ENCODE measurements at regions not wholly inside any gene's neighbourhood (a gene's known extent, or its start where the extent isn't known, plus 50 kb on each side); places are given as distances from the start of the nearest gene placed in this dataset.

DNA sequence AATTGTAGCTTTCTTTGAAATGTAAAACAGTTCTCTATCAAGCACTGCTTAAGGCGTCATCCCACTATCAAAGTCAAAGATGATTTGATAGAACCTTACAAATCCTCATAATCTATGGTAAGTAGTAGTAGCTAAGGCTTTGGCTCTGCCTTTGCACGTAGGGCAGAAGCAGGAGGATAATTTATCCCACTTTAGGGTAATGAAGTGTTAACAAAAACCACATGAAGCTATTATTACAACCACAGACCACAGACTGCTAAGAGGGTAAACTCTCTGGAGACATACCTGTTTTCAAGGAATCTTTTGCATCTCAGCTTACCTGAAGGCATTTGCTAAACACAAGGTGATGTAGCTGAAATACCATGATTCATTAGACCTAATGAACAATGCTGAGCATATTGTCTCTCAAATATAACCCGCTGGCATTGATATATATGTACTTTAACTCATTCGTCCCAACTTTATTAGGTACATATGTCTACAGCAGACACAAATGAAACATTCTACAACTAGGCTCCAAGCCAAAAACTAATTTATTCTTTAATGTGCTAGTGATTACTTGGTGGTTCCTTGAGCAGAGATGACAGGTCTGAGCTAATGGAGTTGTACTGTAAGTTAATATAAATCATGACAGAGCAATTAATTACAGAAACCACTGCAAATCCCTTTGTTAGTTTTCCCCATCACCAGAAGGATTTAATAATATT is 368.8 kb downstream of the ETNK1 start:
- no peak for DNase-seq

DNA sequence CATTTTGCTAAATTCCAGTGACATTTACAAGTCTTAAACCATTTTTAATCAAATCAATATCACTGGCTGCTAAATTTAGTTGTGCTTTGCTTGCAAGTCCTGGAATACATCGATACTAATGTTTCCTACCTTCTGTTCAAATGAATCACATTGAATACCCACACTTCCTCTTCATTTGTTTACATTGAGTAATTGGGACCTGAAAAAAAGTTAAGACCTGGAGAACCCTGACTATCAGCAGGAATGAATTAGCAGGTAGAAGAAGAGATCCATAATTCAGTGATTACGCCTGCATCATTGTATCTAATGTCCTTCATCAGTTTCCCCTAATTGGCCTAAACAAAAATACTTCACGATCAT is 369.3 kb downstream of the ETNK1 start:
- no peak for DNase-seq

DNA sequence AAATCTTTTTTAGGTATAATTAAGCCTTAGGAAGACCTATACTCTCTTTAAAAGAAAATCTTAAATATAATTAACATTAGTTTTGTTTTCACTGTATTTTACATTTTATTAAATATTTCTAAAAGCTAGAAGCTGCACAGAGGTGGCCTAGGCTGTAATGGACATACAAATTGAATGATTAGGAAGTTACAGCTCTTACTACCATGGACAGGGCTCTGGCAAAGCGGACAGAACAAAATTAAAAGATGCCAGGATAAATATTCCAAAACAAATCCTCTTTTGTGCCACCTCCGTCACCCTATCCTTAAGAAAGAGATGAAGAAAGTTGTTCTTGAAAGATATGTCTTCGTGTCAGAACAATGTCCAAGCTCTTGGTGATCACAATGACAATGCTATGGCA is 376.5 kb downstream of the ETNK1 start:
- DNase-seq = no peak

DNA sequence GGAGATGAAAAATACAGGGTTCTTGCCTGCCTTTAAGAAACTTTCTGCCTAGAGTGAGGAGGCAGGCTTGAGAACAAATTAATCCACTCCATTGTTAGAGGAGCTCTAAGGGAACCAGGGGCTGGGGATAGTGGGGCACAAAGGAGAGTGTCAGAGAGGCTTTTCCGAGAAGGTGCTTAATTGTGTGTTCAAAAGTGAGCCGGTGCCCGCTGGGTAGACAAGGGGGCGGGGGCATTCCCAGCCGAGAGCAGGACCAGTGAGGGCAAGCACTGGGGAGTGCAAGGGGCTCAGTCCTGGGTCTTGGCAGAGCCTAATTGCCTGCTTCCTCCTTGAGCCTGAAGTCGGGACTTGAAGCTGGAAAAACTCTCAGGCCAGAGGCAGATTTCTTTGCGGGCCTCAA is 377.4 kb downstream of the ETNK1 start:
- DNase-seq = no peak

DNA sequence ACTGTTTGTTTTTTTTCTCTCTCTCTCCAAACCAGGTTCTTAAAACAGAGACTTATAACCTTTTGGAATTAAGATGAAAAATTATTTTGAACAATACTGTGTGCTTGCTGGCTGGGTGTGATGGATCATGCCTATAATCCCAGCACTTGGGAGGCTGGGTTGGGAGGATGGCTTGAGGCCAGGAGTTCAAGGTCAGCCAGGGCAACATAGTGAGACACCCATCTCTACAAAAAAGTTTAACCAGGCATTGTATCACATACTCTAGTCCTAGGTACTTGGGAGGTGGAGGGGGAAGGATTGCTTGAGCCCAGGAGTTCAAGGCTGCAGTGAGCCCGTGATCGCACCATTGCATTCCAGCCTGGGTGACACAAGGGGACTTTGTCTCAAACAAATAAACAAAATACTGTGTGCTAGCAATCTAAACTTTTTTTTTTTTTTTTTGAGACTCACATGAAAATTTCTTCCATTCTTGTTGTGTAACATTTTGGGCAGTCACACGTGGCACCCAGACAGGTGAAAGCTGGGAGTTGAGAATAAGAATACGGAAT is 379.6 kb downstream of the ETNK1 start:
- DNase-seq = no peak

DNA sequence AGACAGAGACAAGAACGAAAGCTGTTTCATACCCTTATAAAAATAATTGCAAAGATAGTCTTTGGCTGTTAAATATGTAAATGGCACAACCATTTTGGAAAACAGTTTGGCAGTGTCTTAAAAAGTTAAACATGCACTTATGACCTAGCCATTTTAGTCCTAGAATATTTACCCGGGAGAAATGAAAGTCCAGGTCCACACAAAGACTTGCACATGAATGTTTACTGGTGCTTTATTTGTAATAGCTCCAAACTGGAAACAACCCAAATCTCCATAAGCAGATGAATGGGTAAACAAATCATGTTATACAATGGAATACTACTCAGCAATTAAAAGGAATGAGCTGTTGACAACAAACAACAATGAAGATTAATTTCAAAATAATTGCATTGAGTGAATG is 380.4 kb downstream of the ETNK1 start:
- DNase-seq = no peak

DNA sequence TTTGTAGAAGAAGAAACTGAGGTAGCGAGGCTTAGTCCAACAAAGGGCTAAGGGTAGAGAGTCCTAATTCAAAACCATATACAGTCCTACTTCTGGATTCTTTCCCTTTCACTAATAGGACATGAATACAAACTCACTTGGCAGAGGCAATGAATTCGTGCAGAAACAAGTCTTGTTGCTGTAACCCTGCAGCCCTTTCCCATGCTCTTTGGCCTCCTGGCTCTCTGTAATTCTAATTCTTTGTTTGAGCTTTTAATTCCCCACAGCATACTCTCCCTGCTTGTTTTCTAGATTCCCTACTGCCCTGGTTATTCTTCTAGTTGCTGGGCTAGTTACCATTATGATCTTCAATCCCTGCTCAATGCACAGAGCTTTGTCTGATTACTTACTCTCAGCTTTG is 381.4 kb downstream of the ETNK1 start:
- DNase-seq = no peak

DNA sequence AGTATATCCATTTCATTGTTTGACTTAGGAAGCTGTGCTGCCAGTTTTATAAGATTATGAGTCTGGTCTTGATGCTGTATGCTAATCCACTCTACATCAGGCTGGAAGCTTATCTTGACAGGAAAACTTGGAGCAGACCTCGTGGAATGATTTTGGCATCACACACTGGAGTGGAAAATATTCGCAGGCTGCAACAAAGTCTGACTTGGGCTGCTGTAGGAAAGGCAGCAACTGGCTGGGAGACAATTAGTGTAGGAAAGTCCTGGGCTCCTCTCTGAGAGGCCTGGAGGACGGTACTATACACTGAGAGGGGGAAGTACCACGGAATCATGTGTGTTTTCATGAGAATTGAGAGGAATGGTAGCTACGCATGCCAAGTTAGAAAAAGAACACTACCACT is 383.7 kb downstream of the ETNK1 start:
- no peak for DNase-seq

DNA sequence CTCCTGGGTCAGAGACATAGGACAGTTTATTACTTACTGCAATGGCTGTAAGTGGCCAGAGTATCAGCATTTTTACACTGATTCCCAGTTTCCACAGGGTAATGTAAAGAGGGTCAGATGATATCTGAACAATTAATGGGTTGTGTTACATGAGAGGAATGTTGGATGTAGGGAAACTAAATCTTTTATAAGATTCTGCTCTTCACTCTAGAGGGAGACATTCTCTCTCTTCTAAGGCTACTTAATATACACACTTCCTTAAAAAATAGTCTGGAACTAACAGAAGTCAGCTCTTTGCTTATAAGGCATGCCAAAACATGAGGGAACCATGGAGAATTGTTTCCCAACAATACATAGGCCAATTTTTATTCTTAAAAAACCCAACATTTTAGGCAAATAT is 389.8 kb downstream of the ETNK1 start:
- no peak for DNase-seq

DNA sequence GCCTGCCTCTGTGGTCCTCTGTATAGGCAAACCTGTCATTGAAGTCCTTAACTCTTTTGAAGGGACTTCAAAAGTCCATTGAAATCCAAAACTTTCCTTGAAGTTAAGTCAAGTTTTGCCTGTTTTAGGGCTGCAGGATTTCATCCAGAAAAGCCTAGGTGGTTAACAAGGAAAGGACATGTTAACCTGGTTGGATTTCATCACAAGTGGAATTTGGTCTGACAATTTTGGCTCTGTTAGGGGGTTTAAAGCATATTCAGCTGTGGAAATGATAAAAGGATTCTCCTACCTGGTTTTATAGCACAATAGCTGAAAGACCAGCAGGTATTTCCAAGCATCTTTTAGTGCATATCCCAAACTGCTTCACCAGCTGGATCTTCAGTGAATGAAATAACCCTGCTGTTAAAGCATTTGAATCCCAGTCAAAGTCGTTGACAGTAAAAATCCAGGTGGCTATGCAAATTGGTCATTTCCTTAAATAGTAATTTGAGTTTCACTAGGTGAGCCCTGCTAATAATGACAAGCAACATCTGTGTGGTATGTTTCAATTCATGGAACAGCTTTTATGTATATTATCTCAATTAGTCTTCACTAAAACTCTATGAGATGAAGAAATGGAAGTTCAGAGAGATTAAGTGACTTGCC is 400.5 kb downstream of the ETNK1 start:
- DNase-seq = no peak

DNA sequence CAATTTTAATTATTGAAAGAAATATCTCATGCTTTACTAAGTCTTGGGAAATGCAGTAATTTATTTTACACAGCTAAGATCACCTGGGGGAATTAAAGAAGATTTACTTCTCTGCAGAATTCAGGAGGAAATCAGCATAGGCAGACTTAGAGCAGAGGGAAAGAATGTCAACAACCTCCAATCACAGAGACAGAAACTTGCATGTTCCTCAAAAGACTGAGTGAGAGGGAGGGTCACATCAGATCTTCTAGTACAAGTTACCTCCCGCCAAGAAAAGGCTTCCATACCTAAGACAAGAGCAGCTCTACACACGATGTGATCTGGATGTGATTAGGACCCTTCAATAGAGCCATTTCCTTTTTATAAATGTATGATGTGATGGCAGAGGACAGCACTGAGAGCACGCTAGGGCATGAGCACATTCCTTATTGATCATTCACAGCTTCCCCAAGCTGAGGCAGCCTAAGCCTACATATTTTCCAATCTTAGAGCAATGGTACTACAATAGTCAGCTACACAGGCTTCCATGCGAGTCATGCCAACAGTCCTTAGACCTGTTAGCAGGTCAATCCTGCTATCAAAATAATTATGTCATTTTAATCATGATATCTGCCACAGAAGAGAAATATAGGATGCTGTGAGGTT is 403.3 kb downstream of the ETNK1 start:
- DNase-seq = no peak

DNA sequence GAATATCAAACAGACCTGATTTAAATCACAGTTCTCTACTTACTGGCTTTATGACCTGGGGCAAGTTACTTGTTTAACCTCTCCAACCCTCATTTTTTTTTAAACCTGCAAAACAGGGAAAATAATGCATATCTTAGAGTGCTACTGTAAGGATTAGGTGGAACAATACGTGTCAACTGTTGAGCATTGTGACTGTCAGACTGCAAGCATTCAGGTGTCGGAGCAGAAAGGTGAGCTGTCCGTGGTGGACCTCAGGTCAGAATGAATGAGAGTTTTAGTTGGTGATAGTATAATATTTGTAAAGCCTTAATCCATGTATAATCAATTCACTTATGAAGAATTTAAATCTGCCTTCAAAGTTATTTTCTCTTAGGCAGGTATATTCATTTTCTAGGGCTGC is 404.2 kb downstream of the ETNK1 start:
- no peak for DNase-seq

DNA sequence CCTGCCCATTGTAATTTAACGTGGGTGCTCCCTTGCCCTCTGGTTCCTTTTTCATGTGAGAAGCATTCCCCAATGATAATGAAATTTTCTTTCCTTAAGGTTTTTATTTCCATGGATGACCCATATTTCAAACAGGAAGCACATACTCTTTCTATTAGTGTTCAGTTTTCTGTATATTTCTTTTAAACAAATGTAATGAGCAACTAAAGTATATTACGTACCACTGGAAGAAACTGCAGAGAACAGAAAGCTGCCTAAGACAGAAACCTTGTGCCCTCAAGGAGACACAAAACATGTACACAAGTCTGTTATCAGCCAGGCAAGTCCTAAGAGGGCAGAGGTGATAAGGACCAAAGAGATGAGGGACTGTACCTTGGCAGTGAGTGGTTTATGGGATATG is 414.9 kb downstream of the ETNK1 start:
- DNase-seq = no peak

DNA sequence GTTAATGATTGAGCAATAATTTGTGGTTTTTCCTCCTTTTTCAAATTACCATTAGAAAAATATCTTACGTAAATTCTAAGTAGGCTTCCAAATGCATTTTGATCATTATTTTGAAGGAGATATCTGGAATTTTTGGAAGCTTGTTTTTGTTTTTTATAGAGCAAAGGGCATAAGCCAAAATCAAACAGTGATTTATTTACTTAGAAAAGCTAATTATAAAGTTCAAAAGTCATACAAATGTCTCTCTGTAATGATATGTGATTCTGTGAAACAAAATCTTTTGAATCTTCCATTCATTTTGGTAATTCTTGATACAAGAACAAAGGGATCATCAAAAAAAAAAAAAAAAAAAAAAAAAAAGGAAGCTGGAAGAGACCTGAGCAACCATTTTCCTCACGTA is 416.8 kb downstream of the ETNK1 start:
- no peak for DNase-seq

DNA sequence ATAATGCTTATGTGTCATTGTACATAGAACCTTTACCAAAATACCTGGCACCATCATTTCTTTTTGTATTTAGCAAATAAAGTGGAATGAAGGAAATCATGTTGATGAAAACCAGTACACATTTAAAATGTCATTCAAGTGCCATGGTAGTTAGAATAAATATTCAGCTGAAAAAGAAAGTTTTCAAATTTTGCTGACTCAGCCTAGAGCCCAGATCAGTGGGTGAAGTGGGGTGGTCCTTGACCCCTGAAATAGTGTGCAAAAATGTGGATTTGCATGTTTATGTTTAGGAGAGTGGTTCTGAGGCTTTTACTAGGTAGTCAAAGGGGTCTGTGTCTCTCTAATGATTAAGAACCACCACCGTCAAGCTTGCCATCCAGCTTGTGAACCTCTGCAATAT is 418.7 kb downstream of the ETNK1 start:
- DNase-seq = no peak

DNA sequence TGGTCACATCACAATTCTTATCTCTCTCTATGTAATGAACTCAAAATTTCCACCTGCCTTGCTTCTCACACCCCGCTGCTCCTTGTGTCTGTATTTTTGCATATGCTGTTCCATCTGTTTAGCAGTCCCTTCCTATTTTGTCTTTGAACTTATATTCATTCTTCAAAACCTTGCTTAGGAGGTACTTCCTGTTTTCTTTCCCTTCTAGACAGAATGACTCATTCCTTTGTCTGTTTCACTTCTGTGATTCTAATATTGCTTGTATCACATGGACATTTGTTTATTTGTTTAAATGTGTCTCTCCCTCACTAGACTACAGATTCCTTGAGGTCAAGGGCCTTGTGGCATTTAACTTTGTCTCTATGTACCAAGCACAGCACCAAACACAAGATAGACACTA is 424.2 kb downstream of the ETNK1 start:
- peak; percentile 16 to 38 for DNase-seq

DNA sequence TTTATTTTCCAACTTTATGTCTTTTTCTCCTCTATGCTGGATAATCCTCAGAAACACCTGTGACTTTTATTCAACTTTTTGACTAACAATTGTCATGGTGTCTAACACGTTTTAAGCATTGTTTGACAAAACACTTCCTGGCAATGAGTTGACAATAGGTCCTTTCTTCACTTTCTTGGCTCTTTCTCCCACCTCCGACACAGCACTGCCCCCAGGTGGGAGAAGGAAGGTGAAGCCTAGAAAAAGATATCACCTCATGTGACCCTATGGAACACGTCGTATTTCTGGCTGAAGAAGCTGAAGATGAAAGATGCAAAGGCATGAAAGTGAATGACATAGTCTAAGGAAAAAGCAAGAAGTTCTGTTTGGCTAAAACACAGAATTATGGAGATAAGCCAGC is 430.0 kb downstream of the ETNK1 start:
- DNase-seq = no peak

DNA sequence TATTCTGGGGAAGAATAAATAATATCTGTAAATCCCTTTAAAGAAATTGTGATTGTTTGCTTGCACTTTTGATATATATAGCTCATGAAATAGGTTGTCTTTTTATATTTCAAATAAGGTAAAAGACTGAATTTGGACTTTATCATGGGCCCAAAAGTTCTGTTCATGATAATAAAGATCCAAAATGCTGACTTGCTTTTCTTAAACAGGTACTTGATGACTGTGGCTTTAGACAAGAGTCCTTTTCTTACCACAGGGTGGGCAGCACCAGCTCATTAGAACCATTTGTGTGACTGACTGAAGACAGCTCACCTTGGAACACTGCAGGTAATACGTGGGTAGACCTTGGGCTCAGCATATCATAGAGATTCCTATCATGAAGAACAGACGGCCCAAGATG is 432.6 kb downstream of the ETNK1 start:
- DNase-seq = no peak

DNA sequence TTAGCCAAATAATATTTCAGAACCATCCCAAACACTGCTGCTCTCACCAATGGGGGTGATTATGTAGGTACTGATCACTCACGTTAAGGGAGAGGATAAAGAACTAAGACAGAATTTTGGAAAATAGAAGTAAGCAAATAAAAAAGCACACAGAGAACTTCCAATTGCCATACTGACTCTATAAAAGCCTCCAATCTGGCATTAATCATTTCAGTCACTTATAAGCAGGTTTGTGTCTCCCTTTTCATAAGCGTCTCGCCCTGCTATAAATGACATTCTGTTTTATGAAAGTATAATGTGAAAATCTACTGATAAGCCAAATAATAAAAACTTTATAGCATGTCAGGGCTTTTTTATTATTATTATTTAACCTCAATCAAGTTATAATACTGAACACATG is 435.2 kb downstream of the ETNK1 start:
- no peak for DNase-seq

DNA sequence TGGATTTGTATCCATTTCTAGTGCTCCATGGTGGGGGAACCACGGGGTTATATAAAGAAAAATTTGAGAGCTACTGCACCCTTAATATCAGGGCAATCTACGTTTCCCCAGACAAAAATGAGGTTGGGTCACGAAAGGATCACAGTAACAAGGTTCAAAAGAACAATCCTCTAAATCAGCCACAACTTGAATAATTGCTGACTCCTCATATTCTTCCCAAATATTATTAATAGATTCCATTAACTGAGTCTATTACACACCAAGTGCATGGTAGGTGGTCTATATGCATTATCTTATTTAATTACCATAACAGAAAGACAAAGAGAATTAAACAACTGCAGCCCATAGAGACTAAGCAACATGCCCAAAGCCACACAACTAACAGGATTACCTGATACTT is 438.2 kb downstream of the ETNK1 start:
- DNase-seq = no peak

DNA sequence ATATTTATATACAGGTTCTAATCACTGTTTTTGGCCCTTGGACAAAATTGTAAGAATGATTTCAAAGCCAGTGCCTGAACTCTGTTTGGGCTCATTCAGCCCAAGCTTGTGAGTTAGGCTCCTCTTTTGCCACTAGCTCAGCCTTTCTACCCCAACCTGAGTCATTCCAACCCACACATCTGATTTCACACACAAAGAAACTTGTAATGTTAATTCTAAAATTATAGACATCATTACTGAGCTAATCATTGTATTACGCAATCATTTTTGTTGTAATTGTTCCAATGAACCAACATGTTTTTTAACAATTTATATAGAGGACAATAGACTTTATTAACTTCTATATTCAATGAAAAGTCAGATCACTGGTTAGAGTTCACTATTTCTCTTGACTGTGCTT is 441.1 kb downstream of the ETNK1 start:
- peak in 1 of 2 donors; percentile 4 for DNase-seq

DNA sequence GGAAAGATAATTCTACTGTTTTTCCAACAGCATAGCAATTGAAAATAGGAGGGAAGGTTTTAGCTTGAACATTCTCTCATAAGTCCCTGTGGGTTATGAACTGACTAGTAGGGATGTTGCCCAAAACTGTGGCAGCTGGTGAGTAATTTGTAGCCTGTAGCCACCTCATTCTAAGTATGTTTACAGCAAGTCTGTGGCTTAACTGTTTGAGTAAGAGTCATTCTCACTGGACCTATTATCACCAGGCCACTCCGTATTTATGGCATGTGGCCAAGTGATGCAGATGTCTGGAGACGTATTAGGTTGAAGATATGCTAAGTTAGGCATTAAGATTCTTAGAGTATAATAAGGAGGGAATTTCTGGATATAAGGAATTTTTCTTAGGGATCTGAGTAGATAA is 458.3 kb downstream of the ETNK1 start:
- no peak for DNase-seq

DNA sequence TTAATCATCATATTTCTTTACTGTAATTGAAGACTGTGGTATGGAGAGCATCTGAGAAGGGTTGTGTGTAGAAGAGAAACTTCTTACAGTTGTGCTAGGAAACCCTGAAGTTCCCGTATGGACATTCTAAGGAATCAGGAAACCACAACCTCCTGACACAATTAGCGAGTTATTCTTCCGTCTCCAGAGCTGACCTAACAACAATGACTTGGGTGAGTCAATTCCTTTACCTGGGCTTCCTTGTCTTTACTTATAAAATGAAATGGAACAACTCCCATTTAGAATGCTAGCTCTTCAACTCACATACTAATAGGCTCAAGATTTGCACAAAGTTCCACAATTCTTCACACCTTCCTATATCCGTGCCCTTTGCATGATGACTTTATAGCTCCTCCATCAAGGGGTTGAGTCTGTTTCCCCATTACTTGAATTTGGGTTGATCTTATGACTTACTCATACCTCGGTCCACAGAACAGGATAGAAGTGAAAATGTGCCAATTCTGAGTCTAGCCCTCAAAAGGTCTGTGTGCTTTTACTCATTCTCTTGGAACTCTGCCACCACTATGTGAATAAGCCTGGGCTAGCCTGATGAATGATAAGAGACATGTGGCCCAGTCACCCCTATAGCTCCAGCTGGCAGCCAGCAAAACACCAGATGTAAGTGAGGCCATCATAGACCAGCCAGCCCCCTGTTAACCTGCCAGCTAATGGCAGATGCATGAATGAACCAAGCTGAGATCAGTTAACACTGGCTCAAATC is 459.4 kb downstream of the ETNK1 start:
- DNase-seq = no peak

DNA sequence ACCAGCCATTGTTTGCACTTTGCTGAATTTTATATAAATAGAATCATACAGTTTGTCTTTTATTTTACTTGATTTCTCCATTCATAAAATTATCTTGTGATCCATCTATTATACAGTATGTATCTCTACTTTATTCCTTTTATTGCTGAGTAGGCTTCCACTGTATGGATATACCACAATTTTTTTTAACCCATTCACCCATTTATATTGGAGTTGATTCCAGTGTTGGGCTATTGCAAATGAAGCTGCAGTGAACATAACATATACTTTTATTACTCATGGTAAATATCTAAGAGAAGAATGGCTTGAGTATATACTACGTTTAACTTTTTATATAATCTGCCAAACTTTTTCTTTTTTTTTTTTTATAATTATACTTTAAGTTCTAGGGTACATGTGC is 463.6 kb downstream of the ETNK1 start:
- DNase-seq = no peak
